H9 (cell line): ENCODE measurements at regions not wholly inside any gene's neighbourhood (a gene's known extent, or its start where the extent isn't known, plus 50 kb on each side); places are given as distances from the start of the nearest gene placed in this dataset.

Experiments
- DNase-seq: peaks from one replicate; pipeline ENCODE4 v3.0.0-alpha.2; 2017
- H2AFZ ChIP-seq: one replicate; pipeline ENCODE4 v1.6.1; 2013; ENCODE audit warnings: mild to moderate bottlenecking, low read length, control low read depth, moderate library complexity
- H2AK5ac ChIP-seq: 2 replicates; pipeline ENCODE4 v1.6.1; 2013; ENCODE audit warnings: low read length, control low read depth, mixed read lengths; ENCODE audit not compliant: insufficient read length
- H2BK120ac ChIP-seq: one replicate; pipeline ENCODE4 v1.6.1; 2013; ENCODE audit warnings: low read depth, mild to moderate bottlenecking, low read length, control low read depth, inconsistent platforms; ENCODE audit not compliant: poor library complexity, severe bottlenecking
- H2BK12ac ChIP-seq: 2 replicates; pipeline ENCODE4 v1.6.1; 2013; ENCODE audit warnings: low read length, control low read depth, mixed read lengths, low read depth; ENCODE audit not compliant: insufficient read length
- H2BK15ac ChIP-seq: 2 replicates; pipeline ENCODE4 v1.6.1; 2013; ENCODE audit warnings: low read depth, low read length, control low read depth
- H2BK20ac ChIP-seq: one replicate; pipeline ENCODE4 v1.6.1; 2013; ENCODE audit warnings: low read depth, mild to moderate bottlenecking, low read length, control low read depth, inconsistent platforms; ENCODE audit not compliant: poor library complexity, severe bottlenecking
- H2BK5ac ChIP-seq: 2 replicates; pipeline ENCODE4 v1.6.1; 2013; ENCODE audit warnings: low read length, control low read depth, mixed read lengths; ENCODE audit not compliant: insufficient read length
- H3K14ac ChIP-seq: 2 replicates; pipeline ENCODE4 v1.6.1; 2013; ENCODE audit warnings: low read length, control low read depth; ENCODE audit not compliant: insufficient read depth
- H3K18ac ChIP-seq: 2 replicates; pipeline ENCODE4 v1.6.1; 2013; ENCODE audit warnings: low read depth, mild to moderate bottlenecking, mixed read lengths, low read length, control low read depth; ENCODE audit not compliant: insufficient read length
- H3K23ac ChIP-seq: 2 replicates; pipeline ENCODE4 v1.6.1; 2013; ENCODE audit warnings: low read length, control low read depth, mixed read lengths, low read depth; ENCODE audit not compliant: insufficient read length
- H3K23me2 ChIP-seq: 2 replicates; pipeline ENCODE4 v1.6.1; 2013; ENCODE audit warnings: low read depth, mild to moderate bottlenecking, mixed read lengths, low read length, control low read depth; ENCODE audit not compliant: insufficient read length, poor library complexity, severe bottlenecking
- H3K27ac ChIP-seq: 2 replicates; pipeline ENCODE4 v1.5.1; 2013; ENCODE audit warnings: low read length, control low read depth, mixed read lengths, low read depth; ENCODE audit not compliant: insufficient read length
- H3K27me3 ChIP-seq: 2 replicates; pipeline ENCODE4 v1.6.1; 2013; ENCODE audit warnings: low read length, control low read depth, inconsistent platforms; ENCODE audit not compliant: insufficient read depth
- H3K4ac ChIP-seq: 2 replicates; pipeline ENCODE4 v1.6.1; 2013; ENCODE audit warnings: low read depth, mild to moderate bottlenecking, control low read depth, inconsistent platforms, low read length, moderate library complexity
- H3K4me1 ChIP-seq: 2 replicates; pipeline ENCODE4 v1.6.1; 2013; ENCODE audit warnings: low read length, control low read depth, inconsistent platforms; ENCODE audit not compliant: insufficient read depth
- H3K4me2 ChIP-seq: 2 replicates; pipeline ENCODE4 v1.6.1; 2013; ENCODE audit warnings: low read length, control low read depth, mixed read lengths; ENCODE audit not compliant: insufficient read length, insufficient read depth
- H3K56ac ChIP-seq: 2 replicates; pipeline ENCODE4 v1.6.1; 2013; ENCODE audit warnings: low read depth, mild to moderate bottlenecking, mixed read lengths, low read length, control low read depth; ENCODE audit not compliant: insufficient read length
- H3K79me1 ChIP-seq: 2 replicates; pipeline ENCODE4 v1.6.1; 2013; ENCODE audit warnings: low read depth, mild to moderate bottlenecking, moderate library complexity, low read length, control low read depth, inconsistent platforms; ENCODE audit not compliant: insufficient read depth, poor library complexity, severe bottlenecking
- H3K79me2 ChIP-seq: 2 replicates; pipeline ENCODE4 v1.6.1; 2013; ENCODE audit warnings: low read length, control low read depth, inconsistent platforms; ENCODE audit not compliant: insufficient read depth
- H3K9ac ChIP-seq: 2 replicates; pipeline ENCODE4 v1.6.1; 2013; ENCODE audit warnings: low read length, control low read depth, mixed read lengths; ENCODE audit not compliant: insufficient read length; ENCODE audit errors: extremely low read depth
- H3K9me3 ChIP-seq: one replicate; pipeline ENCODE4 v1.6.1; 2013; ENCODE audit warnings: low read depth, low read length, inconsistent platforms; ENCODE audit not compliant: control insufficient read depth
- H3T11ph ChIP-seq: one replicate; pipeline ENCODE4 v1.6.1; 2013; ENCODE audit warnings: mild to moderate bottlenecking, low read length, control low read depth, inconsistent platforms
- H4K20me1 ChIP-seq: one replicate; pipeline ENCODE4 v1.6.1; 2013; ENCODE audit not compliant: control insufficient read depth, insufficient read length, insufficient read depth
- H4K5ac ChIP-seq: 2 replicates; pipeline ENCODE4 v1.6.1; 2013; ENCODE audit warnings: low read depth, mild to moderate bottlenecking, mixed read lengths, low read length, control low read depth; ENCODE audit not compliant: insufficient read length
- H4K8ac ChIP-seq: replicated peaks from 2 replicates; pipeline ENCODE4 v1.6.1; 2013; ENCODE audit warnings: low read length, control low read depth, mixed read lengths, low read depth; ENCODE audit not compliant: insufficient read length
- H4K91ac ChIP-seq: 2 replicates; pipeline ENCODE4 v1.6.1; 2013; ENCODE audit warnings: low read depth, mild to moderate bottlenecking, moderate library complexity, mixed read lengths, low read length, control low read depth; ENCODE audit not compliant: insufficient read length
- H3K27ac Mint-ChIP-seq, 3 experiments: 2 replicates in 2 of 3; 3 replicates in 1 of 3; pipeline ENCODE4 v1.8.0; 2020 to 2021; ENCODE audit warnings: mixed read lengths in 3 of 3, mild to moderate bottlenecking in 1 of 3, moderate library complexity in 1 of 3
- H3K27me3 Mint-ChIP-seq: 2 replicates; pipeline ENCODE4 v1.8.0; 2021; ENCODE audit warnings: low read depth, mild to moderate bottlenecking, moderate library complexity, mixed read lengths
- H3K36me3 Mint-ChIP-seq, 3 experiments: 2 replicates in 2 of 3; 3 replicates in 1 of 3; pipeline ENCODE4 v1.8.0; 2020 to 2021; ENCODE audit warnings: low read depth in 3 of 3, mixed read lengths in 3 of 3; ENCODE audit not compliant: insufficient read depth in 1 of 3
- H3K4me1 Mint-ChIP-seq, 2 experiments: 2 replicates each; pipeline ENCODE4 v1.8.0; 2020; ENCODE audit warnings: mixed read lengths in 2 of 2
- H3K4me3 Mint-ChIP-seq, 2 experiments: 2 replicates in 1 of 2; 3 replicates in 1 of 2; pipeline ENCODE4 v1.8.0; 2020 to 2021; ENCODE audit warnings: mild to moderate bottlenecking in 2 of 2, mixed read lengths in 2 of 2, moderate library complexity in 1 of 2
- H3K9me3 Mint-ChIP-seq, 2 experiments: 2 replicates in 1 of 2; 3 replicates in 1 of 2; pipeline ENCODE4 v1.8.0; 2020; ENCODE audit warnings: mild to moderate bottlenecking in 2 of 2, mixed read lengths in 2 of 2, moderate library complexity in 1 of 2
- CTCF ChIP-seq: fragments of 200-600 bp; sonication (generic); conservative IDR thresholded peaks from 3 replicates; pipeline ENCODE4 v1.8.0; 2021; ENCODE audit warnings: antibody characterized with exemption, mild to moderate bottlenecking
- WGBS: extraction: QIAGEN DNeasy Blood & Tissue Kit; methylation state at CpG from one replicate; pipeline ENCODE4 v1.1.7; 2013; ENCODE audit warnings: missing lambda C conversion rate, low lambda C conversion rate, mixed read lengths; ENCODE audit not compliant: insufficient read length; ENCODE audit errors: extremely low coverage; 5-methylcytosine and 5-hydroxymethylcytosine counted together

- H3K23me2 ChIP-seq = no peaks in the 10 kb centered on the region
- no peak overlapping the region for H3K4me2 ChIP-seq
- no peaks in the 10 kb centered on the region for H3K79me1 ChIP-seq
- no peak overlapping the region for H3K27ac ChIP-seq
- H2AK5ac ChIP-seq = no peak overlapping the region
- no peak overlapping the region for H3K27ac Mint-ChIP-seq
- no peak overlapping the region for H3K14ac ChIP-seq
- no peaks in the 10 kb centered on the region for H3K27me3 ChIP-seq
- no peaks in the 10 kb centered on the region; a peak in 1 of 7 replicates for H3K36me3 Mint-ChIP-seq
- no peak overlapping the region for H2BK12ac ChIP-seq
- no peak overlapping the region for H2BK20ac ChIP-seq
- peaks cover 0 to 2% of the 10 kb centered on the region in 2 experiments; a peak in 1 of 4 replicates for H3K4me1 Mint-ChIP-seq
- peaks cover 0 to 6% of the 10 kb centered on the region in 2 experiments; a peak in 4 of 5 replicates for H3K9me3 Mint-ChIP-seq
- H3K56ac ChIP-seq = no peak overlapping the region
- TF ChIP-seq CTCF = no peak
- no peak overlapping the region for H2BK15ac ChIP-seq
- no peak overlapping the region for H4K8ac ChIP-seq
- H3K9ac ChIP-seq = no peak overlapping the region
- no peaks in the 10 kb centered on the region for H3K79me2 ChIP-seq
- no peaks in the 10 kb centered on the region for H3K9me3 ChIP-seq
- H3K4me1 ChIP-seq = no peaks in the 10 kb centered on the region
- DNase-seq = no peak
- H3T11ph ChIP-seq = no peak overlapping the region
- no peak overlapping the region for H4K5ac ChIP-seq
- WGBS = no CpG with 5 or more reads among the region's 8 CpGs
- H3K18ac ChIP-seq = no peak overlapping the region
- H3K27me3 Mint-ChIP-seq = peaks cover 5% of the 10 kb centered on the region; the same call in 1 of the 2 replicates
- no peak overlapping the region for H4K91ac ChIP-seq
- no peak overlapping the region for H2BK5ac ChIP-seq
- H3K4me3 Mint-ChIP-seq = no peak overlapping the region
- H2AFZ ChIP-seq = no peak overlapping the region
- H2BK120ac ChIP-seq = no peak overlapping the region
- H3K23ac ChIP-seq = no peak overlapping the region
- H3K4ac ChIP-seq = no peak overlapping the region
- no peaks in the 10 kb centered on the region for H4K20me1 ChIP-seq
Observed at GRCh38 chr18:78918707-78919106, 60.9 kb upstream of the SALL3 start.
